ENCODE measurements at regions not wholly inside any gene's neighbourhood (a gene's known extent, or its start where the extent isn't known, plus 50 kb on each side); places are given as distances from the start of the nearest gene placed in this dataset.
"Not testable (repeated sequence)": the region's sequence is repeated elsewhere in the genome, so short reads cannot be mapped to it uniquely, and the experiment has no call there.

DNA sequence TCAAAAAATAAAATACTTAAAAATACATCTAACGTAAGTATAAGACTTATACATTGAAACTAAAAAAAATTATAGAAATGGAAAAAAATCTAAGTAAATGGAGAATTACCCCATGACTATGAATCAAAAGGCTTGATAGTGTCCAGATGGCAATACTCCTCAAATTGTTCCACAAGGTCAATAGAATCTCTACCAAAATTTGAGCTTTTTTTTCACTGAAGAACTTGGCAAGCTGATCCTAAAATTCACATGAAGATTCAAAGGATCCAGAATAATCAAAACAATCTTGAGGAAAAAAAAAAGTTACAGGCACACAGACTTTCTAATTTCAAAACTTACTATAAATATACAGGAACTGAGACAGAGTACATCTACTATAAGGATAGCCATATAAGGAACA, 448.4 kb upstream of the CDH11 start:
- DNase-seq (ENCODE audit: low read depth in 3 of 3): no peak

GRCh38 chr16:65559846-65560245, 438.0 kb upstream of the CDH11 start:
- DNase-seq (ENCODE audit: low read depth in 3 of 3): no peak

DNA sequence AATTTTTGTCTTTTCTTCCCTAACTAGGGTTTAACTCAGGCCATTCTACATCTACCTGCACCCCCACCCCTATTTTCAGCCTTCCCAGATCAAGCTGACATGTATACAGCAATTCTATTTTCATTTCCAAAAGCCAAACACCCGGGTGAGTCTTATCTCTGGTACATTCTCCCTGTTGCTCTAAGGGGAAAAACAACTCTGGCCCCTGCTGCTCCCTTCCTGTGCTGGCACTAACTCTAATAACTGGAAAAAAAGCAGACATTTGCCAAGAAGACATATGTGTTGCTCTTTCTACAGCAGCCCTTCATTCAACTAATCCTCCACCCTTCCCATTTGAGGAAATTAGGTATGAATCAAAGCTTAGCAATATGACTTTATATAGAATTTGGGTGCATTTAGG, 427.8 kb upstream of the CDH11 start:
- DNase-seq (ENCODE audit: low read depth in 3 of 3): not testable (repeated sequence)

GRCh38 chr16:65548470-65548869, 426.6 kb upstream of the CDH11 start:
- no peak for DNase-seq (ENCODE audit: low read depth in 3 of 3)

DNA sequence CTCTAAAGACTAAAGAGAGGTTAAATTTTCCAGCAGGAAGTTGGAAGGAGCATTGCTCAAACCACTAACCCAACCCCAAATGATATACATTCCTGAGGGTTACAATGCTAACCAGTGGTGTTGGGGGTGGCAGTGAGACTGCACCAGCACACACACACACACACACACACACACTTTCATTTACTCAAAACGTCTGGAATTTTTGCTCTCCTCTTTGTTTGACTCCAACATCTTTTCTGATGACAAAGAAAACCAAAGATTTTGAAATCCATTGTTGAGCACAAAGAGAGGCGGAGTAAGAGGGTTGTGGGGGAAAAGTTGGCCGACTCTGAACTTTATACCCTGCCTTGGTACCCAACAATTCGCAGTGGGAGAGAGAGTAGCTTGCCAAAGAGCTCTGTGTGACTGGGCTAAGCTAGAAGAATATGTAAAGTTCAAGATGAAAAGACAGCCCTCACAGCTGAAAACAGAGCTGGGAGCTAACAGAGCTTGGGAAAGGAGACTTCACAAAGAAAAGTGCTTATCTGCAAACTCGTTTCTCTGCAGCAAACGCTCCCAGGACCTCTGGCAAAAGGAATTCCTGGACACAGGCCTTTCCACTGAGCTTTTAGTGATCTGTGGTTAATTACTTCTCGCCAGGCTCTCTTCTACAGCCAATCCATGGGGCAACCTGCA, 426.0 kb upstream of the CDH11 start:
- no peak for DNase-seq (ENCODE audit: low read depth in 3 of 3)

- DNase-seq (ENCODE audit: low read depth in 3 of 3): no peak
Measured at GRCh38 chr16:65546353-65546791, 424.5 kb upstream of the CDH11 start.

GRCh38 chr16:65545413-65545956, 423.6 kb upstream of the CDH11 start:
- no peak for DNase-seq (ENCODE audit: low read depth in 3 of 3)

DNA sequence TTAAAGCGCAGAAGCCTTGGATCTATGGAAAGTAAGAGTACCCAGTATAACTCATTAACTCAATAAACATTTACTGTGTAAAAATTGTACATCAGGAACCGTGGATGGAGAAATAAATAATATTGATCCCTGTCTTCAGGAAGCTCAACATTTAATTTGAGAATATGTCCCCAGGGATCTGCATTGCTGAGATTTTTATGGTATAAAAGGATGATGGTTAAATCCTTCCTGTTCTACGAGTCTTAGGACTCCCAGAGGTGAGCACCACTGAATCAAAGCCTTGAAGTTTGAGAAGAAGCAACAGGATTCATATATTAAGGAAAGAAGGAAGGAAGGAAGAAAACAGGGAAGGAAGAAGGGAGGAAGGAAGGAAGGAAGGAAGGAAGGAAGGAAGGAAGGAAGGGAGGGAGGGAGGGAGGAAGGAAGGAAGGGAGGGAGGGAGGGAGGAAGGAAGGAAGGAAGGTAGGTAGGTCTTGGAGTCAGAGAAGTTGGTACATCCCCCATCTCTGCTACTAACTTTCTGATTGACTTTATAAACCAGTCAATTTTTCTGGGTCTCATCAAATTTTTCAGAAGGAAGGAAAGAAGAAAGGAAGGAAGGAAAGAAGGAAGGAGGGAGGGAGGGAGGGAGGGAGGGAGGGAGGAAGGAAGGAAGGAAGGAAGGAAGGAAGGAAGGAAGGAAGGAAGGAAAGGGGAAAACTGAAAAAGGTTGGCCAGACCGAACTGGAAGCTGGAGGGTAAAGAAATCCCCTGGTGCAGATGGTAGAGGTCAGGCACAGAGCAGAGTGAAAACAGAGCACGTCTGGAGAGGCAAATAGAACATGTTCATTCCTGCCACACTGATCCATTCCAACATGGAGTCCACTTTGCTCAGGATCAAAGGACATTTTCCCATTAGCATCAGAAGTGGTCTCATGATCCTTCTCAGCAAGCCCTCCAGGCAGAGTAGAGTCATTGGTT, 422.2 kb upstream of the CDH11 start:
- DNase-seq (ENCODE audit: low read depth in 3 of 3): no peak

- DNase-seq (ENCODE audit: low read depth in 3 of 3): no peak
Measured at GRCh38 chr16:65541646-65542045, 419.8 kb upstream of the CDH11 start.

DNA sequence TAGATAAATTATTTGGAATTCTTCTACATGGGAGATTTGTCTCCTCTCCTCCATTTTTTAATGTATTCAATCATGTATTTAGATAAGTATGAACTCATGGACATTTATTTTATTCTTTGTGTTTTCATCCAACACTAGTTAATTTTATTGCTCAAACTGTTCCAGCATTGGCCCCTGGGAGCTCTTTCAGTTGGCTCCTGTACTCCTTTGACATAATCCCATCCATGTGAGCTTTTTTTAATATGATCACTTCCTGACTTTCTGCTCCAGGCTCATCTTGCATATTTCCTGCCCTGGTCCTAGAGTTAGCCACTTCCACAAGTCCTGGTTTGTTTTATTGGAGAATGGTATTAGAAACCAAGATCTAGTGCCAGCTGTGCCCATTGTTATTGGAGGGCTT, 419.0 kb upstream of the CDH11 start:
- DNase-seq (ENCODE audit: low read depth in 3 of 3): no peak

- DNase-seq (ENCODE audit: low read depth in 3 of 3): no peak
Measured at GRCh38 chr16:65538976-65539375, 417.1 kb upstream of the CDH11 start.

- DNase-seq (ENCODE audit: low read depth in 3 of 3): no peak
Measured at GRCh38 chr16:65537336-65537735, 415.5 kb upstream of the CDH11 start.

DNA sequence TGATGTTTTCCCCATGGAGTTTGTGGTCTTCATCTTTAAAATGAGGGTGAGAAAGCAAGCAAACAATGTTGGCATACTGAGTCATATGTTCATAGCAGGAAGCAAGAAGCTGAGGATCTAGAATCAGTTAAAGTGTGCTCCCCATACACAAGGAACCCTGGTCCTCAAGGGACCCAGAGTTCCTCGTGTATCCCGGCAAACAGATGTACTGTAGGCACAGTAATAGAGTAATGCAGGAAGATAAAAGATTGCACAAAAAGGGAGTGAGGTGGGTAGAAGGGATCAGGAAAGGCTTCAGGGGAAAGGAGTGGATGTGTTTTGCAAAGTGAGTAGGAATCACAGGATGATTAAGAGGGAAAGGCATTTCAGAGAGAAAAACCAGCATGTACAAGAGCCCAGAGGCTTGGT, 412.3 kb upstream of the CDH11 start:
- DNase-seq (ENCODE audit: low read depth in 3 of 3): no peak

- no peak for DNase-seq (ENCODE audit: low read depth in 3 of 3)
Measured at GRCh38 chr16:65532846-65533245, 411.0 kb upstream of the CDH11 start.

DNA sequence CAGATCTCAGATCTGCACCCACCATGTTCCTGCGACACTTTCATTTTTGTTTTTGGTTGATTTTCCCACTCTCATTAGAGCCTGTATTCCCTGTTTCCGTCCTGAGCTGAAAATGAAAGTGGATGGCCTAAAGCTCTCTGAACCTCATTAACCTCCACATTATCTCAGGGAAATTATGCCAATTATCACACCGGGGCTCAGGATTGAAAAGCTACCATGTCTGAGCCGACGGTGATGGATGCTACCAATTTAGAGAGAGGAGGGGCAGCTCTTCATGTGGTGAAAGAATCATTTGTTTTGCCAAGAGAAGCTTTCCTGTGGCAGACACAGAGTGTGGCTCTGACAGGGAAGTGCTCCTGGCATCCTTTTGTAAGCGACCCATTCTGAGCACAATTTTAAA, 410.4 kb upstream of the CDH11 start:
- no peak for DNase-seq (ENCODE audit: low read depth in 3 of 3)

DNA sequence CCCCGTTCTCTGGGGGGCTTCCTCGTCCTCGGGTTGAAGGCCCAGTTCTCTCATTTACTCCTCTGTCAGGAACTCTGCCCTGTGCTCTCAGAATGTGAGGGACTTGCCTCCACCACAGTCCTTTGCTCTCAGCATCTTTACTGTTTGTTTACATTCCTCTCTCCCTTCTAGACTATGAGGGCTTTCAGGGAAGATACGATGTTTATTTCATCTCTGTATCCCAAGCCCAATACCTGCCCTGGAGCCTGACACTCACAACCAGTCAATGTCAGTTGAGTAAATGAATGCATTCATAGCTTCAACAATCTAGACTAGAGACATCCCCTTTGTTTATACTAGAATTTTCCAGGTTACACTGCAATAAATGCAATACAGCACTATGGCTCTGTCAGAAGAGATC, 409.6 kb upstream of the CDH11 start:
- no peak for DNase-seq (ENCODE audit: low read depth in 3 of 3)

DNA sequence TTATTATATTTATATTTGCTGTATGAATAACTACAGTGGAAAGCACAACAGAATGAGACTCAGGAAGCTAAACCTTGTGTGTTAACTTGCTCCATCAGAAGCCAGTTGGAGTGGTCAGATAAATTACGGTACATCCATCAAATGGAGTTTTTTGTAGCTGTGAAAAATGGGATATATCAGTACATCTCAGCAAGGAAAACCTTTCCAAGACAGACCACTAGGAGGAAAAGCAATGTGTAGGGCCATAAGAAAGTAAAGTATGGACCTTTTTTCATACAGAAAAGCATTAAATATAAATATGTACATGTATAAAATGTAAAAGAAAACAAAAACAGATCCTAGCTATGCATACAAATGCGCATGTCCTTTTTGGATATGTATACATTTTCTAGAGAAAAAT, 403.8 kb upstream of the CDH11 start:
- DNase-seq (ENCODE audit: low read depth in 3 of 3): no peak

DNA sequence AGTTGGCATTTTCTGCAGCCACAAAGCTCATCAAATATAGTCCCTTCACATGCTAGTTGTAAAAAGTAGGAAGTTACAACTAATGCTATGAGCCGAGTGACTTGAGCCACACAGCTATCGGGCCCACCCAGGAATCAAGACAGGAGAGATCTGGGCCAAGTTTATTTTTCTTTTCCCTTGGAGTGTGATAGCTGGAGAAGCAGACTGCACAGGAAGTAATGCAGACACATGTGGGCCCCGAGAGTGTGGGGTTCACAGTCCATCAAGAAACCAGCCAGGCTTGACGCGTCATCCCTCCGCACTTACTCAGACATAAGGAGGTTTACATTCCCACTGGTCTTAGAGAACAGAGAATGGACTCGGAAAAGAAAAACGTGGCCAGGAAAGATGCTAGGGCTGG, 403.1 kb upstream of the CDH11 start:
- DNase-seq (ENCODE audit: low read depth in 3 of 3): no peak

- no peak for DNase-seq (ENCODE audit: low read depth in 3 of 3)
Measured at GRCh38 chr16:65524231-65524630, 402.4 kb upstream of the CDH11 start.

DNA sequence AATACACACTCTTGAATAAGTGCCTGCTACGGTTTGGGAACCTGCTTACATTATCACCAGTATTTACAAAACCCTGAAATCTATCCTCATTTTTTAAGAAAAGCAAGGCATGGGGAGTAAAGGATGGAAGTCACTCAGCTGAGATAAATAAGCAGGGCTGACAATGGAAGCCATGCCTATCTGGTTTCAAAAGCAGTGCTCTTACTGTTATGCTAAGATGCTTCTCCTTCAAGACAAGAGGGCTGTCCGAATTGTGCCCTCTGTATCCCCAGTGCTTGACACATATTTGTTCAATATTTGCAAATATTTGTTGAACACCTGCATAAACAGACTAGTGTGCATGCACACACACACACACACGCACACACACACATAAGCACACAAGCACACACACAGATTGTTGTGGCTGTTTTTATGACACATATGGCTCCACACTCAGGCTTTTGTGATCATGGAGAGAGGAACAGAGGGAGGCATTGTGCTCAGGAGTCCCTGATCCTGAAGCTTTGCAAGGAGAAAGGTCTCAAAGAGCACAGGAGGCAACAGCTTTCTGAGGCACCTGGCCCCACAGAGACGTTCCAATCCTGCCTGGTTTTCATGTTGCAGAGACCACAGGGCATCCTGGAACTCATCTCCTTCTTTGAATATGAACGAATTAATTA, 401.6 kb upstream of the CDH11 start:
- no peak for DNase-seq (ENCODE audit: low read depth in 3 of 3)

GRCh38 chr16:65522412-65522811, 400.5 kb upstream of the CDH11 start:
- no peak for DNase-seq (ENCODE audit: low read depth in 3 of 3)

GRCh38 chr16:65521633-65522328, 399.9 kb upstream of the CDH11 start:
- no peak for DNase-seq (ENCODE audit: low read depth in 3 of 3)

All from stimulated activated CD4-positive, alpha-beta T cell treated with anti-CD3 and anti-CD28 coated beads, TNF-alpha, amount 100 ng/mL, for 4 hours (primary cell).